ENCODE measurements at regions not wholly inside any gene's neighbourhood (a gene's known extent, or its start where the extent isn't known, plus 50 kb on each side); places are given as distances from the start of the nearest gene placed in this dataset.

- Histone ChIP-seq H2BK5ac (ENCODE audit: insufficient read length, low read length) (no peak overlapping the region), H2AK5ac (ENCODE audit: insufficient read length, low read length) (no peak overlapping the region), H3K56ac (ENCODE audit: insufficient read length, low read depth, low read length) (no peak overlapping the region), H3K14ac (ENCODE audit: insufficient read depth, low read length) (no peak overlapping the region), H3K23me2 (ENCODE audit: insufficient read length, low read depth, low read length, poor library complexity, severe bottlenecking) (peaks cover 2% of the 10 kb centered on the region), H3K27ac (ENCODE audit: insufficient read length, low read depth, low read length) (no peak overlapping the region), H3K18ac (ENCODE audit: insufficient read length, low read depth, low read length) (no peak overlapping the region), H3K4ac (ENCODE audit: low read depth, low read length) (no peak overlapping the region), H2BK120ac (ENCODE audit: low read depth, low read length, poor library complexity, severe bottlenecking) (no peak overlapping the region), H3K9ac (ENCODE audit: extremely low read depth, insufficient read length, low read length) (no peak overlapping the region), H3K27me3 (ENCODE audit: insufficient read depth, low read length) (no peaks in the 10 kb centered on the region), H3K9me3 (ENCODE audit: control insufficient read depth, low read depth, low read length) (no peaks in the 10 kb centered on the region), H3K79me1 (ENCODE audit: insufficient read depth, low read depth, low read length, poor library complexity, severe bottlenecking) (no peaks in the 10 kb centered on the region), H4K8ac (replicated peaks; ENCODE audit: insufficient read length, low read depth, low read length) (no peak overlapping the region), H4K5ac (ENCODE audit: insufficient read length, low read depth, low read length) (no peak overlapping the region), H3K23ac (ENCODE audit: insufficient read length, low read depth, low read length) (no peak overlapping the region), H3T11ph (ENCODE audit: low read length) (no peak overlapping the region), H3K79me2 (ENCODE audit: insufficient read depth, low read length) (no peaks in the 10 kb centered on the region), H3K4me2 (ENCODE audit: insufficient read depth, insufficient read length, low read length) (no peak overlapping the region), H2BK20ac (ENCODE audit: low read depth, low read length, poor library complexity, severe bottlenecking) (no peak overlapping the region), H2AFZ (ENCODE audit: low read length) (no peak overlapping the region), H4K20me1 (ENCODE audit: control insufficient read depth, insufficient read depth, insufficient read length) (no peaks in the 10 kb centered on the region), H2BK15ac (ENCODE audit: low read depth, low read length) (no peak overlapping the region), H2BK12ac (ENCODE audit: insufficient read length, low read depth, low read length) (no peak overlapping the region), H3K4me1 (ENCODE audit: insufficient read depth, low read length) (no peaks in the 10 kb centered on the region), H4K91ac (ENCODE audit: insufficient read length, low read depth, low read length) (no peak overlapping the region)
- Mint-ChIP-seq H3K4me3 (no peak overlapping the region), H3K9me3 (peaks cover 0 to 2% of the 10 kb centered on the region in 2 experiments; a peak in 1 of 5 replicates), H3K36me3 (ENCODE audit: insufficient read depth in 1 of 3, low read depth in 3 of 3) (no peaks in the 10 kb centered on the region), H3K27ac (no peak overlapping the region), H3K4me1 (peaks cover 7 to 10% of the 10 kb centered on the region in 2 experiments), H3K27me3 (ENCODE audit: low read depth) (no peaks in the 10 kb centered on the region)
- TF ChIP-seq CTCF (conservative IDR thresholded peaks at IDR 0.05): no peak
- no CpG with 5 or more reads among the region's 8 CpGs for WGBS (ENCODE audit: extremely low coverage, insufficient read length, low lambda C conversion rate)
- no peak for DNase-seq
These were observed 52.4 kb upstream of the FAM204A start for GRCh38 chr10:118394301-118395200.
